Neural progenitor cell (in vitro differentiated cells): ENCODE measurements at regions not wholly inside any gene's neighbourhood (a gene's known extent, or its start where the extent isn't known, plus 50 kb on each side); places are given as distances from the start of the nearest gene placed in this dataset.
A peak's percentile ranks its signal among the peaks of the same experiment; 100 is the strongest.

Source experiments
- DNase-seq: peaks from one replicate; pipeline ENCODE4 v3.0.0-alpha.2; 2016; ENCODE audit warnings: low spot score
- H2AFZ ChIP-seq: fragments of 200-600 bp; sonication (generic); replicated peaks from 2 replicates; pipeline ENCODE4 v1.6.1; 2016; ENCODE audit warnings: antibody characterized with exemption
- H3F3A ChIP-seq: fragments of 200-600 bp; sonication (generic); 2 replicates; pipeline ENCODE4 v1.6.1; 2016; ENCODE audit warnings: antibody characterized with exemption, low read depth
- H3K27ac ChIP-seq: fragments of 200-600 bp; sonication (generic); 2 replicates; pipeline ENCODE4 v1.5.1; 2016; ENCODE audit warnings: mild to moderate bottlenecking
- H3K27me3 ChIP-seq: fragments of 200-600 bp; sonication (generic); 2 replicates; pipeline ENCODE4 v1.6.1; 2016; ENCODE audit warnings: mild to moderate bottlenecking, moderate library complexity
- H3K36me3 ChIP-seq: fragments of 200-600 bp; sonication (generic); 2 replicates; pipeline ENCODE4 v1.5.1; 2016
- H3K4me1 ChIP-seq: fragments of 200-600 bp; sonication (generic); 2 replicates; pipeline ENCODE4 v1.6.1; 2016; ENCODE audit warnings: mixed run types
- H3K4me2 ChIP-seq: fragments of 200-600 bp; sonication (generic); 2 replicates; pipeline ENCODE4 v1.6.1; 2016
- H3K4me3 ChIP-seq: fragments of 200-600 bp; sonication (generic); 2 replicates; pipeline ENCODE4 v1.5.1; 2016
- H3K79me2 ChIP-seq: fragments of 200-600 bp; sonication (generic); 2 replicates; pipeline ENCODE4 v1.6.1; 2016; ENCODE audit warnings: low read depth
- H3K9ac ChIP-seq: fragments of 200-600 bp; sonication (generic); 2 replicates; pipeline ENCODE4 v1.6.1; 2016
- H3K9me3 ChIP-seq: fragments of 200-600 bp; sonication (generic); 2 replicates; pipeline ENCODE4 v1.5.1; 2016; ENCODE audit warnings: low read depth
- H4K20me1 ChIP-seq: fragments of 200-600 bp; sonication (generic); 2 replicates; pipeline ENCODE4 v1.6.1; 2016; ENCODE audit warnings: low read depth
- H3K27ac Mint-ChIP-seq: 3 replicates; pipeline ENCODE4 v1.8.0; 2021; ENCODE audit warnings: mixed read lengths
- H3K27me3 Mint-ChIP-seq: 2 replicates; pipeline ENCODE4 v1.8.0; 2022; ENCODE audit warnings: low read depth, mild to moderate bottlenecking, inconsistent platforms, moderate library complexity, mixed read lengths; ENCODE audit not compliant: insufficient read depth
- H3K36me3 Mint-ChIP-seq: 3 replicates; pipeline ENCODE4 v1.8.0; 2021; ENCODE audit warnings: mixed read lengths
- H3K4me1 Mint-ChIP-seq: 3 replicates; pipeline ENCODE4 v1.8.0; 2021; ENCODE audit warnings: mixed read lengths
- H3K4me3 Mint-ChIP-seq: 3 replicates; pipeline ENCODE4 v1.8.0; 2021; ENCODE audit warnings: mild to moderate bottlenecking, moderate library complexity, mixed read lengths
- H3K9me3 Mint-ChIP-seq: 3 replicates; pipeline ENCODE4 v1.8.0; 2020; ENCODE audit warnings: mixed read lengths
- CTCF ChIP-seq: fragments of 200-600 bp; sonication (generic); IDR thresholded peaks from 2 replicates; pipeline ENCODE4 v1.5.1; 2017; ENCODE audit warnings: antibody characterized with exemption, mild to moderate bottlenecking
- EZH2 ChIP-seq: fragments of 200-600 bp; sonication (generic); IDR thresholded peaks from 2 replicates; pipeline ENCODE4 v1.6.1; 2017; ENCODE audit warnings: antibody characterized with exemption, mild to moderate bottlenecking, moderate library complexity
- EZH2phosphoT487 ChIP-seq: fragments of 200-600 bp; sonication (generic); IDR thresholded peaks from 2 replicates; pipeline ENCODE4 v1.6.1; 2017; ENCODE audit warnings: antibody characterized with exemption

DNA sequence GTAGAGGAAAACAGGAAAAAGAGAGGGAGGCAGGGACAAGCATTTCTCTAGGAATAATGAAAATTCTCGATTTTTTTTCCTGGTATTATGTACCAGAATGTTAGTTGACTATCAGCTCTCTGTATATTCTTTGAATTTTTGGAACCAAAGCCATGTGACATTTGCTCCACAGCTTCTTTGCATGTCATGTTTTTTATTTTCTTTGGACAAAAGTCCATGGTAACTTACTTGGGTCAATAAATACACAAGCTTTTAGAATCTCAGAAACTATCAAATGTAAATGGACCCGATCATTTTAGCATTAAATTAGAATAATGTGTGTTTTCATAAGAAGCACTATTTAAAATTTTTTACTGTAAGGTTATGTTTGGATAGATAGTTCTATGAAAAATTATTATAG lies 320.5 kb downstream of the ZIC1 start:
- no peak overlapping the region for H2AFZ ChIP-seq
- H3K4me2 ChIP-seq = peak overlapping the region; percentile 60
- TF ChIP-seq CTCF = no peak
- TF ChIP-seq EZH2 = no peak
- H4K20me1 ChIP-seq = no peaks in the 10 kb centered on the region
- Mint-ChIP-seq H3K27me3 (peaks cover 2% of the 10 kb centered on the region), H3K4me1 (peaks cover 41% of the 10 kb centered on the region), H3K4me3 (no peak overlapping the region), H3K9me3 (peaks cover 18% of the 10 kb centered on the region), H3K36me3 (peaks cover 8% of the 10 kb centered on the region), H3K27ac (peak overlapping the region; percentile 96)
- H3K27ac ChIP-seq = no peak overlapping the region
- H3K79me2 ChIP-seq = no peaks in the 10 kb centered on the region
- H3F3A ChIP-seq = no peaks in the 10 kb centered on the region
- DNase-seq = no peak
- H3K9me3 ChIP-seq = no peaks in the 10 kb centered on the region
- H3K36me3 ChIP-seq = no peaks in the 10 kb centered on the region
- H3K4me3 ChIP-seq = no peak overlapping the region
- H3K27me3 ChIP-seq = no peaks in the 10 kb centered on the region
- no peak overlapping the region for H3K9ac ChIP-seq
- peaks cover 22% of the 10 kb centered on the region for H3K4me1 ChIP-seq

DNA sequence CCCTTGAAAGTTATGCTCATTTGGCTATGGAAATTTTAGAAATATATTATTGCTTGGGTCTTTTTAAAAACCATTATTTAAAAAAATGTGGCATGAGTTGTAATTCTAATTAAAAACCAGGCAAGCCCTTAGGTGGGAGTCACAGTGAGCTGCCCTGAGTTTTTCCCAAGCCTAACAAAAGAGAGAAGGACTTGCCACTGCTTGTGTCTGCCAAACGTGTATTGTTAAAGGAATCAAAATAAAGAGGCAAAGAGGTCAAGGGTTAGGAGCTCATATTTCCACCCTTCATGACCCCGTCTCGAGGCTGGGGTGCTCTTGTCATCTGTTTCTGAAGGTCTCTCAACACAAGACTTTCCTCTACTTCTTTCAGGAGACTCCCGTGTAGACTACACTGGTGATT lies 321.1 kb downstream of the ZIC1 start:
- Histone ChIP-seq H3K27ac (no peak overlapping the region), H4K20me1 (no peaks in the 10 kb centered on the region), H2AFZ (no peak overlapping the region), H3K9ac (no peak overlapping the region), H3K4me3 (no peak overlapping the region), H3K4me1 (peaks cover 24% of the 10 kb centered on the region), H3K79me2 (no peaks in the 10 kb centered on the region), H3F3A (no peaks in the 10 kb centered on the region), H3K4me2 (peak overlapping the region; percentile 60), H3K36me3 (no peaks in the 10 kb centered on the region), H3K9me3 (no peaks in the 10 kb centered on the region), H3K27me3 (no peaks in the 10 kb centered on the region)
- Mint-ChIP-seq H3K4me3 (peak overlapping the region; percentile 18), H3K27ac (peak overlapping the region; percentile 96), H3K4me1 (peaks cover 41% of the 10 kb centered on the region), H3K9me3 (peaks cover 14% of the 10 kb centered on the region), H3K36me3 (peaks cover 3% of the 10 kb centered on the region), H3K27me3 (peaks cover 2% of the 10 kb centered on the region)
- peak; percentile 30 for DNase-seq
- TF ChIP-seq EZH2 (no peak), EZH2phosphoT487 (no peak), CTCF (no peak)

GRCh38 chr3:147733217-147733616 lies 324.1 kb downstream of the ZIC1 start:
- Mint-ChIP-seq H3K4me3 (no peak overlapping the region), H3K36me3 (peaks cover 1% of the 10 kb centered on the region), H3K27me3 (peaks cover 2% of the 10 kb centered on the region), H3K4me1 (peaks cover 50% of the 10 kb centered on the region), H3K9me3 (peaks cover 5% of the 10 kb centered on the region), H3K27ac (peak overlapping the region; percentile 70)
- TF ChIP-seq CTCF (no peak), EZH2 (no peak), EZH2phosphoT487 (no peak)
- Histone ChIP-seq H3K4me2 (no peak overlapping the region), H3K4me3 (no peak overlapping the region), H3K27ac (no peak overlapping the region), H2AFZ (no peak overlapping the region), H3K27me3 (no peaks in the 10 kb centered on the region), H3K79me2 (no peaks in the 10 kb centered on the region), H3F3A (no peaks in the 10 kb centered on the region), H3K4me1 (peaks cover 30% of the 10 kb centered on the region), H4K20me1 (no peaks in the 10 kb centered on the region), H3K9me3 (no peaks in the 10 kb centered on the region), H3K36me3 (no peaks in the 10 kb centered on the region), H3K9ac (no peak overlapping the region)
- DNase-seq = no peak

DNA sequence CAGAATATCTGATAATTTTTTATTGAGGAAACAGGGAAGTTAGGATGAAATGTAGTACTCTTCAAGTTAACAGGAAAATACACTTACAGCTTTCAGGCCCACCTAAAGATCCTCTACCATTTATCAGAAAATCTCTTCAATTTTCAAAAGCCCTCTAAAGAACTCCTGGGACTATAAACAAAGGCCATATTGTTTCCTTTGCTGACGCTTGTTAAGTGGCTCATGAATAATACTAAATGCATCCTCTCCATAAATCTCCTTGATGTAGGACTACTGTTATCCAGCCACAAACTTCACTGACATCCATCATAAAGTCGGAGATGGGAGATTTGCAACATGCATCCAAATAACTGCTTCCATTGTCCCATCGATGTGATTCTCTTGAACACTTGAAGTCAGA lies 326.5 kb downstream of the ZIC1 start:
- TF ChIP-seq EZH2phosphoT487 (no peak), CTCF (no peak), EZH2 (no peak)
- no peak overlapping the region for H2AFZ ChIP-seq
- Mint-ChIP-seq H3K36me3 (peaks cover 1% of the 10 kb centered on the region), H3K27ac (peak overlapping the region; percentile 90), H3K27me3 (no peaks in the 10 kb centered on the region), H3K4me3 (no peak overlapping the region), H3K9me3 (no peaks in the 10 kb centered on the region), H3K4me1 (peaks cover 36% of the 10 kb centered on the region)
- H3F3A ChIP-seq = no peaks in the 10 kb centered on the region
- no peaks in the 10 kb centered on the region for H3K27me3 ChIP-seq
- H3K27ac ChIP-seq = no peak overlapping the region
- no peak overlapping the region for H3K4me3 ChIP-seq
- H3K36me3 ChIP-seq = no peaks in the 10 kb centered on the region
- no peaks in the 10 kb centered on the region for H3K9me3 ChIP-seq
- H3K9ac ChIP-seq = no peak overlapping the region
- no peak for DNase-seq
- peaks cover 22% of the 10 kb centered on the region for H3K4me1 ChIP-seq
- no peaks in the 10 kb centered on the region for H4K20me1 ChIP-seq
- H3K79me2 ChIP-seq = no peaks in the 10 kb centered on the region
- H3K4me2 ChIP-seq = no peak overlapping the region
